ENCODE measurements at regions not wholly inside any gene's neighbourhood (a gene's known extent, or its start where the extent isn't known, plus 50 kb on each side); places are given as distances from the start of the nearest gene placed in this dataset.
"Not testable (repeated sequence)": the region's sequence is repeated elsewhere in the genome, so short reads cannot be mapped to it uniquely, and the experiment has no call there.

DNA sequence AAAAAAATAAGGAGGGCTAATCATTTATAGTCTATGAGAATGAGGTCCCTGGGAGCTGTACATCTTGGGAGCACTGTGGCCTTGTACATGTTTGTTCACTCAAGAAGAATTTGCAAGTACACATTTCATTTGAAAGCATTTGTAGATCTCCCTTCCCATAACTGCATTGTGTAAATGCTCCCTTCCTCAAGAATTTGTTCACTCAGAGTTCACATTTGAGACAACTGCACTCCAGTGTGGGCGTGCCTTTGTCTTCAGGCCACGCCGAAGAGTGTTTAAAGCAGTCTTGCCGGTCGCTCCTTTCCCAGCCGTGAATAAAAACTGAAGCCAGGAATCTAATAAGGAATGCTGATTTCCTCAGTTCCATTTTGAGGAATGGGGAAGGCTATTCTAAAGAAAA lies 291.1 kb upstream of the LYZL1 start:
- TF ChIP-seq, protein P1, sequence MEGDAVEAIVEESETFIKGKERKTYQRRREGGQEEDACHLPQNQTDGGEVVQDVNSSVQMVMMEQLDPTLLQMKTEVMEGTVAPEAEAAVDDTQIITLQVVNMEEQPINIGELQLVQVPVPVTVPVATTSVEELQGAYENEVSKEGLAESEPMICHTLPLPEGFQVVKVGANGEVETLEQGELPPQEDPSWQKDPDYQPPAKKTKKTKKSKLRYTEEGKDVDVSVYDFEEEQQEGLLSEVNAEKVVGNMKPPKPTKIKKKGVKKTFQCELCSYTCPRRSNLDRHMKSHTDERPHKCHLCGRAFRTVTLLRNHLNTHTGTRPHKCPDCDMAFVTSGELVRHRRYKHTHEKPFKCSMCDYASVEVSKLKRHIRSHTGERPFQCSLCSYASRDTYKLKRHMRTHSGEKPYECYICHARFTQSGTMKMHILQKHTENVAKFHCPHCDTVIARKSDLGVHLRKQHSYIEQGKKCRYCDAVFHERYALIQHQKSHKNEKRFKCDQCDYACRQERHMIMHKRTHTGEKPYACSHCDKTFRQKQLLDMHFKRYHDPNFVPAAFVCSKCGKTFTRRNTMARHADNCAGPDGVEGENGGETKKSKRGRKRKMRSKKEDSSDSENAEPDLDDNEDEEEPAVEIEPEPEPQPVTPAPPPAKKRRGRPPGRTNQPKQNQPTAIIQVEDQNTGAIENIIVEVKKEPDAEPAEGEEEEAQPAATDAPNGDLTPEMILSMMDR (IDR thresholded peaks at IDR 0.05; ENCODE audit: low read depth, low read length, missing control alignments) = no peak
- no peak for DNase-seq (ENCODE audit: low read depth)
- H3K4me3 ChIP-seq (ENCODE audit: low read depth, low read length) = no peak overlapping the region

DNA sequence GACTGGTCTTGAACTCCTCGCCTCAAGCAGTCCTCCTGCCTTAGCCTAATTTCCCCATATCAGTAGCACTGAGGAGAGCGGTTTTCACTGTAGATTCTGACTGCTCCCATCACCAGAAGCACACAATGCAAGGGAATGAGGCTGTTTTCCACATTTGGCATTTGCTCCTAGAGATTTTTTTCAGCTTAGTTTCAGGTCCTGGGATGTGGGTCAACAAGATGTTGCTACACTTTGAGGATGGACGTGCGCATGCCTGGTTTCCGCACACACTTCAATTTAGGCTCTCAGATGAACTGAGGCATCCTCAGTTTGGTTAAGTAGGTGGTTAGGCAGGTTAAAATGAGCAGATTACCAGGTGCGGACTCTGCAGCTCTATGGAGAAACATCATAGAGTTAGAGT lies 287.1 kb upstream of the LYZL1 start:
- no peak for DNase-seq (ENCODE audit: low read depth)
- H3K4me3 ChIP-seq (ENCODE audit: low read depth, low read length) = no peak overlapping the region
- TF ChIP-seq, protein P1 (IDR thresholded peaks at IDR 0.05; ENCODE audit: low read depth, low read length, missing control alignments) = no peak

DNA sequence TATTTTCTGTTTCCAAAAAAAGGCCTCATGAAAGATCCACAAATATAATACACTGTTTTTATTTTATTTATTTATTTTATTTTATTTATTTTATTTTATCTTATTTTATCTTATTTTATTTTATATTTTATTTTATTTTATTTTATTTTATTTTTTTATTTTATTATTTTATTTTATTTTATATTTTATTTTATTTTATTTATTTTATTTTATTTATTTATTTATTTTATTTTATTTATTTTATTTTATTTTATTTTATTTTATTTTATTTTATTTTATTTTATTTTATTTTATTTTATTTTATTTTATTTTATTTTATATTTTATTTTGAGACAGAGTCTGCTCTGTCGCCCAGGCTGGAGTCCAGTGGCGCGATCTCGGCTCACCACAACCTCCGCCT lies 285.9 kb upstream of the LYZL1 start:
- not testable (repeated sequence) for DNase-seq (ENCODE audit: low read depth); H3K4me3 ChIP-seq (ENCODE audit: low read depth, low read length)

DNA sequence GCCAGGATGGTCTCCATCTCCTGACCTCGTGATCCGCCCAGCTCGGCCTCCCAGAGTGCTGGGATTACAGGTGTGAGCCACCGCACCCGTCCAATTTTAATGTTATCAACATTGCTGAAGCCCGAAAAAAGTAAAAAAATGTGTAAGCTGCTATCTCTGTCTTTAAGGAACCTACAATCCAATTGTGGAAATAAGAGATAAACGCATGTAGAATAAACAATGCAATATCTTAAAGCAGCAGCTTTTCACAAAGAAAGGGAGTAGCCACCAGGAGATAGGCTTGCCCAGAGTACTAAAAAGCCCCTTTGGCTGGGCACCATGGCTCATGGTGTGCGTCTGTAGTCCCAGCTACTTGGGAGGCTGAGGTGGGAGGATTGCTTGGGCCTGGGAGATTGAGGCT lies 282.9 kb upstream of the LYZL1 start:
- H3K4me3 ChIP-seq (ENCODE audit: low read depth, low read length) = no peak overlapping the region
- no peak for DNase-seq (ENCODE audit: low read depth)
- TF ChIP-seq, protein P1 (IDR thresholded peaks at IDR 0.05; ENCODE audit: low read depth, low read length, missing control alignments) = no peak

DNA sequence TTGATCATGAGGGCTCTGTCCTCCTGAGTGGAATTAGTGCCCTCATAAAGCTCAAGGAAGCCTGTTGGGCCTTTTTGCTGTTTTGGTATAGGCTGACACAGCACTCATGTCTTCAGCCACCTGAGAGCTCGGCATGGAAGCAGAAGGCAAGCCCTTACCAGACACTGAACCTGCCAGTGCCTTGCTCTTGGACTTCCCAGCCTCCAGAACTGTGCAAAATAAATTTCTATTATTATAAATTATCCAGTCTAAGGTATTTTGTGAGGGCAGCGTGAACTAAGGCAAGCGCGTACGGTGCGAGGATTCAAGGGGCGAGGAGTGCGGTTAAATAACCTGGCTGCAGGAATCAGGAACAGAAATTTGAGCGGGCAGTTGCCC lies 281.5 kb upstream of the LYZL1 start:
- TF ChIP-seq, protein P1 (IDR thresholded peaks at IDR 0.05; ENCODE audit: low read depth, low read length, missing control alignments) = no peak
- DNase-seq (ENCODE audit: low read depth) = no peak

DNA sequence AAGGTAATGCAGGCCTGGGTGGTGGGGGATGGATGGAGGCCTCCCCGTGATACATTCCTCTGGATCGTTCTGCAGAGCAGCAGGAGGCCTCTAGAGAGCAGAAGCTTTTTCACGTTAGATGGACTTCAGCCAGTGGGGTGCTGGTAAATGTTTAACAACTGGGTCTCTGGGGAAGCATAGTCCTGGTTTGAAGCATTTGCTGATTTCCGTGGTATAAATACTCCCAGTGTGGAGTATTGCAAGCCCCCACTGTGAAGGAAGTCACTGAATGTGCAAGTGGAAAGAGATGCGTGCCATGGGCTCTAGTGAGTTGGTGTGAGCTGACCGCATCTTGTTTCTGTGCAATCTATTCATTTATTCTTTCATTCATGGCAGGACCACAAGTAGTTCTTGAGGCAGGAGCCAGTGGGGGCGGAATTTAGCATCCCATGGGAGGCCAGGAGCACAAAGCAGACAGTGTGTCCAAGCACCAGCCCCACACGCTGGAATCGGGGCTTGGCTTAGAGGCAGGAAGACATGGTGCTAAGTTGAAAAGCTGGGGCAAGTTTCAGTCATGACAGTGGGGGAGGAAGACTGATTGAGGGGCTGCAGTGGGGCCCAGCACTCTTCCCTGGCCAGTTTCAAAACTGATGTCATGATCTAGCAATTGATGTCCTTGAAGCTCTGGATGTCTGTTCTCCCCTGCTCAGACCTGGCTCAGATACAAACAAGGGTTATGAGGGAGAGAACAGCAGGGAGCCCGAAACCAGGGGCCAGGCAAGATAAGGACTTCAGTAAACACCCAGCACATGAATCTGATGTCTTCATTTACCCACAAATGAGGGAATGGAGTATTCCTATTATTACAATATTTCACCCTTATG lies 280.9 kb upstream of the LYZL1 start:
- TF ChIP-seq, protein P1 (IDR thresholded peaks at IDR 0.05; ENCODE audit: low read depth, low read length, missing control alignments) = no peak
- H3K4me3 ChIP-seq (ENCODE audit: low read depth, low read length) = no peak overlapping the region
- DNase-seq (ENCODE audit: low read depth) = no peak

More for the DNA sequence above, 281.5 kb upstream of the LYZL1 start:
- no peak overlapping the region for H3K4me3 ChIP-seq (ENCODE audit: low read depth, low read length)

DNA sequence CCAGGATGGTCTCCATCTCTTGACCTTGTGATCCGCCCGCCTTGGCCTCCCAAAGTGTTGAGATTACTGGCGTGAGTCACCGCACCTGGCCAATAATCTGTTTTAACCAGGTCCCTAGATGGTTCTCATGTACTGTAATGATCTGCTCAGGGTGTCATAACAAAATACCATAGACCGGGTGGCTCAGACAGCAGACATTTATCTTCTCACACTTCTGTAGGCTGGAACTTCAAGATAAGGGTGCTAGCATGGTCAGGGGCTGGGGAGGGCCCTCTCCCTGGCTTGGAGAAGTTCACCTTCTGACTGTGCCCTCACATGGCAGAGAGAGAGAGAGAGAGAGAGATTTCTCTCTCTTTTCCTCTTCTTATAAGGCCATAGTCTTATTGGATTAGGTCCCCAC lies 279.4 kb upstream of the LYZL1 start:
- no peak for DNase-seq (ENCODE audit: low read depth)
- H3K4me3 ChIP-seq (ENCODE audit: low read depth, low read length) = no peak overlapping the region
- TF ChIP-seq, protein P1 (IDR thresholded peaks at IDR 0.05; ENCODE audit: low read depth, low read length, missing control alignments) = no peak
